Astrocyte of the spinal cord (primary cell): ENCODE measurements at regions not wholly inside any gene's neighbourhood (a gene's known extent, or its start where the extent isn't known, plus 50 kb on each side); places are given as distances from the start of the nearest gene placed in this dataset.

Source experiments
- DNase-seq: peaks from one replicate; pipeline ENCODE4 v3.0.0; 2011; ENCODE audit warnings: low read depth, low spot score
- H3K4me3 ChIP-seq: 2 replicates; pipeline ENCODE4 v1.5.1; 2011; ENCODE audit warnings: low read depth, mild to moderate bottlenecking, low read length, moderate library complexity
- CTCF ChIP-seq: IDR thresholded peaks from 2 replicates; pipeline ENCODE4 v1.5.1; 2012; ENCODE audit warnings: low read depth, mild to moderate bottlenecking, low read length, inconsistent platforms
- in situ Hi-C: cut with HindIII; loops from 2 replicates; pipeline ENCODE4 v1.10.0; 2017; ENCODE audit warnings: low sequenced_read_pairs

GRCh38 chrX:142036116-142036515 lies 132.4 kb downstream of the MAGEC1 start:
- H3K4me3 ChIP-seq = no peak overlapping the region
- no peak for TF ChIP-seq CTCF
- DNase-seq = peak; percentile 66
- in situ Hi-C loops = no loop called here

GRCh38 chrX:142005532-142005931 lies 101.8 kb downstream of the MAGEC1 start:
- no peak for TF ChIP-seq CTCF
- in situ Hi-C loops = no loop called here
- no peak for DNase-seq
- H3K4me3 ChIP-seq = no peak overlapping the region

GRCh38 chrX:142002471-142002870 lies 98.8 kb downstream of the MAGEC1 start:
- H3K4me3 ChIP-seq = no peak overlapping the region
- in situ Hi-C loops = no loop called here
- no peak for TF ChIP-seq CTCF
- no peak for DNase-seq

- no peak overlapping the region for H3K4me3 ChIP-seq
- TF ChIP-seq CTCF = no peak
- DNase-seq = no peak
- in situ Hi-C loops = no loop called here
Observed at GRCh38 chrX:142001934-142002333, 98.2 kb downstream of the MAGEC1 start.

GRCh38 chrX:141989815-141990214 lies 86.1 kb downstream of the MAGEC1 start:
- H3K4me3 ChIP-seq = no peak overlapping the region
- no peak for TF ChIP-seq CTCF
- DNase-seq = peak; percentile 18
- in situ Hi-C loops = no loop called here

- in situ Hi-C loops = no loop called here
- H3K4me3 ChIP-seq = no peak overlapping the region
- peak; percentile 28 for DNase-seq
Observed at GRCh38 chrX:141989134-141989533, 85.4 kb downstream of the MAGEC1 start.

More at GRCh38 chrX:141989134-141989533, 85.4 kb downstream of the MAGEC1 start:
- no peak for TF ChIP-seq CTCF
